ENCODE measurements at regions not wholly inside any gene's neighbourhood (a gene's known extent, or its start where the extent isn't known, plus 50 kb on each side); places are given as distances from the start of the nearest gene placed in this dataset.
"Not testable (repeated sequence)": the region's sequence is repeated elsewhere in the genome, so short reads cannot be mapped to it uniquely, and the experiment has no call there.

DNA sequence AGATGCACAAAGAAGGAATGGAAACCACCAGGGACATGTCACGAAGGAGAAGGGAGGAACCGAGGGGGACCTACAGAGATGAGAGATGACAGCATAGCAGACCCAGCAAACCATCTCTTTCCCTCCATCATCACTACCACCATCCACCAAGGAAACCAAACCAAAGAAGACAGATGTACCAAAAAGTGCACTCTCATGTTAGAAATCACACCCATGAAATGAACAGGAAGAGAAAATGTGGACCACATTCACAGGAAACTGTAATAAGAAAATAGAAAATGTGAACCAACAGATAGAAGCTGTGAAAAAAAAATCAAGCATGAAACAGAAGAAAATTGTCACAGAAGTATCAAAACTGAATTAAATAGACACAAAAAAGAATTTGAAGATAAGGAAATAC, 672.7 kb downstream of the QKI start:
- Histone ChIP-seq H3K27ac (no peak overlapping the region), H3K9me3 (no peaks in the 10 kb centered on the region), H3K4me3 (no peak overlapping the region), H3K27me3 (no peaks in the 10 kb centered on the region), H3K4me1 (no peaks in the 10 kb centered on the region), H3K36me3 (no peaks in the 10 kb centered on the region)
- TF ChIP-seq EP300 (IDR thresholded peaks at IDR 0.05) (no peak), POLR2AphosphoS5 (IDR thresholded peaks at IDR 0.05) (no peak), CTCF (IDR thresholded peaks at IDR 0.05) (no peak), POLR2A (IDR thresholded peaks at IDR 0.05) (no peak)
- no peak for ATAC-seq
- 83 to 94% methylated on average over 2 of the region's 2 CpGs for WGBS, 2 donors (ENCODE audit: low coverage in 1 of 2)

- H3K36me3 ChIP-seq = no peaks in the 10 kb centered on the region
- H3K27me3 ChIP-seq = no peaks in the 10 kb centered on the region
- 68 to 89% methylated on average over 4 to 12 of the region's 25 CpGs for WGBS, 2 donors (ENCODE audit: low coverage in 1 of 2)
- H3K27ac ChIP-seq = peak overlapping the region in 3 of 4 donors; percentile 34 to 62 (median 59)
- no peak for ATAC-seq
- TF ChIP-seq CTCF (IDR thresholded peaks at IDR 0.05) (no peak), POLR2AphosphoS5 (IDR thresholded peaks at IDR 0.05) (no peak), POLR2A (IDR thresholded peaks at IDR 0.05) (no peak), EP300 (IDR thresholded peaks at IDR 0.05) (no peak)
- no peaks in the 10 kb centered on the region for H3K9me3 ChIP-seq
- H3K4me3 ChIP-seq = peak overlapping the region in 1 of 2 donors; percentile 21
- no peaks in the 10 kb centered on the region for H3K4me1 ChIP-seq
Observed at GRCh38 chr6:164086076-164086887, 671.8 kb downstream of the QKI start.

DNA sequence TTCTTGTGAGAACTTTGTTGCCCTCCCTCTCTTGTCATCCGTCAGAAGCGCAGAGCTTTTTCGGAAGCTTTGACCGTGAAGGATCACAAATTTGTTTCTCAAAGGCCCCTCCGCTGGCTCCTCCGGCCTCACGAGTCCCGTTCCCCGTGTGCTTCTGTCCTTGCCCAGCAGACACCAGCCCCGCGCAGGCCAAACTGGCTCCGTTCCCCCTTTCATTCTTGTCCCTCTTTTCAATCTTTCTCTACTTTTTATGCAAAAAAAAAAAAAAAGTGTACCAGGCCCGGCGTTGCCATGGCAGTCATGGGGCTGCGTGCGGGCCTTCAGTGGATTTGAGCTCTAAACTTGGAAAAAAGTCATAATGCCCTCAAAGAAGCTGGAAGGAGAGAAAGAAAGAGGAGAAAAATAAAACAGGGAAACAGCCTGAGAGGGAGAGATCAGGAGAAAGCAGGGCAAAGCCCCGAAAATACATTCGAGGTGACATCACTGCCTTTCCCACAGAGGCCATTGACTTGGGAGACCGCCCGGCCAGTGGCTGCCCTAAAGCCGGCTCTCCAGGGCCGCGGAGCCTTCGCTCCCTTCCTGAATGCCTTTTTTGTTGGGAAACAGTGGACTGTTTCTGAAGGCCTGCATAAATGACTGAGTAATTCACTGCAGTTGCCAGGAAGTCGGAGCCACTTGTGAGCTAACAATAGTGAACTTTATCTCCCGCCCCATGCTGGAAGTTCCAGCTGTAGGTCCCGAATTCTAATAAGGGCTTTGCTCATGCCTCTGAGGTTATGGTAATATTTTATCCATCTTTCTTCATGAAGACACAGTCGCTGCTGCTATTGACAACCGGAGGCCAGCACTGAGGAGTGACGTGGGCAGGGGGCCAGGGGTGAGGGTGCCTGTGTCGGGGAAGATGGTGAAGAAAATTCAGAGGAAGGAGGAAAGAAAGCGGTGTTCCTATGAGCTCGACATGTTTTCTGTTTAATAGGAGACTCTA, 670.9 kb downstream of the QKI start:
- 76 to 79% methylated on average over 13 to 30 of the region's 33 CpGs for WGBS, 2 donors (ENCODE audit: low coverage in 1 of 2)
- Histone ChIP-seq H3K4me1 (no peaks in the 10 kb centered on the region), H3K27me3 (peaks cover 2% of the 10 kb centered on the region), H3K9me3 (no peaks in the 10 kb centered on the region), H3K36me3 (no peaks in the 10 kb centered on the region), H3K27ac (peak overlapping the region in 3 of 4 donors; percentile 49 to 62 (median 59)), H3K4me3 (peak overlapping the region in 1 of 2 donors; percentile 21)
- peak; percentile 87 for ATAC-seq
- TF ChIP-seq POLR2AphosphoS5 (IDR thresholded peaks at IDR 0.05) = peak; percentile 13
- no peak for TF ChIP-seq POLR2A (IDR thresholded peaks at IDR 0.05)

- no peaks in the 10 kb centered on the region for H3K9me3 ChIP-seq
- ATAC-seq = no peak
- H3K4me1 ChIP-seq = no peaks in the 10 kb centered on the region
- peaks cover 4% of the 10 kb centered on the region for H3K27me3 ChIP-seq
- TF ChIP-seq POLR2A (IDR thresholded peaks at IDR 0.05) (no peak), POLR2AphosphoS5 (IDR thresholded peaks at IDR 0.05) (no peak), EP300 (IDR thresholded peaks at IDR 0.05) (no peak), CTCF (IDR thresholded peaks at IDR 0.05) (no peak)
- no peak overlapping the region for H3K27ac ChIP-seq
- no peak overlapping the region for H3K4me3 ChIP-seq
- no peaks in the 10 kb centered on the region for H3K36me3 ChIP-seq
- 75 to 100% methylated on average over 1 to 2 of the region's 6 CpGs for WGBS, 2 donors (ENCODE audit: low coverage in 1 of 2)
Observed at GRCh38 chr6:164079275-164079600, 664.7 kb downstream of the QKI start.

DNA sequence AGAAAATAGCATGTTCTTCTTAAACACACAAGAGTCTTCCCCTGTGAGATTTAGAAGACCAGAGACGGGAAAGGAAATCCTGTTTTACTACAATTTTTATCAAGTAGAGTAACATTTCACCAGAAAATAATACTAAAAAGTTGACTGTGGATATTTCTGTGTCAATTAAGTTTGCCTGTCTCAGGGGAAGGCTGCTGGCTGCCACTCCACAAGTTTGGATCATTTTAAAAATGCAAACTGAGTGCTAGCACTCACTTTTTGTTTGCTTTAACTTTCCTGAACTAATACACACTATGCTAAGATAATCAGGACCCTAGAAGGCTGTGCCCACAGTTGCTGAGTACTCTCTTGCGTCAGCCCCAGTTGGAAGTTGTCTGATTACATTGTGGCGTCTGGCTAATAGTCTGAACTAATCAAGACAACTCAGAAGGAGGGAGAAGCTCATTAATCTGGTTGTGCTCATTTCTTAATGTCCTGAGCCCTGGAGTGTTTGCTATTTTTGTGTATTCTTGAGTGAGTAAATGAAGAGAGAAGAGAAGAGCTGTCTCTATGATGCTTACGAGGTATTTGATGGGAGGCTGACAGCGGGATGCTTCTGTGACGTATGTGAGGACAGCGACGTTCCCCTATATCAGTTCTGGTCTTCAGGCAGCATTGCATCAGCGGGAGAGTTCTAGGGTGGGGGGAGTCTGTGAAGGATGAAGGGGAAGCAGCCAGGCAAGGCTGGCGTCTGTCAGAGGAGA, 664.2 kb downstream of the QKI start:
- H3K9me3 ChIP-seq = no peaks in the 10 kb centered on the region
- TF ChIP-seq EP300 (IDR thresholded peaks at IDR 0.05) (no peak), POLR2AphosphoS5 (IDR thresholded peaks at IDR 0.05) (no peak), CTCF (IDR thresholded peaks at IDR 0.05) (no peak), POLR2A (IDR thresholded peaks at IDR 0.05) (no peak)
- no peak overlapping the region for H3K4me3 ChIP-seq
- no peaks in the 10 kb centered on the region for H3K36me3 ChIP-seq
- ATAC-seq = no peak
- H3K27ac ChIP-seq = no peak overlapping the region
- H3K27me3 ChIP-seq = peaks cover 4% of the 10 kb centered on the region
- H3K4me1 ChIP-seq = no peaks in the 10 kb centered on the region
- 61 to 73% methylated on average over 5 to 10 of the region's 10 CpGs for WGBS, 2 donors (ENCODE audit: low coverage in 1 of 2)

DNA sequence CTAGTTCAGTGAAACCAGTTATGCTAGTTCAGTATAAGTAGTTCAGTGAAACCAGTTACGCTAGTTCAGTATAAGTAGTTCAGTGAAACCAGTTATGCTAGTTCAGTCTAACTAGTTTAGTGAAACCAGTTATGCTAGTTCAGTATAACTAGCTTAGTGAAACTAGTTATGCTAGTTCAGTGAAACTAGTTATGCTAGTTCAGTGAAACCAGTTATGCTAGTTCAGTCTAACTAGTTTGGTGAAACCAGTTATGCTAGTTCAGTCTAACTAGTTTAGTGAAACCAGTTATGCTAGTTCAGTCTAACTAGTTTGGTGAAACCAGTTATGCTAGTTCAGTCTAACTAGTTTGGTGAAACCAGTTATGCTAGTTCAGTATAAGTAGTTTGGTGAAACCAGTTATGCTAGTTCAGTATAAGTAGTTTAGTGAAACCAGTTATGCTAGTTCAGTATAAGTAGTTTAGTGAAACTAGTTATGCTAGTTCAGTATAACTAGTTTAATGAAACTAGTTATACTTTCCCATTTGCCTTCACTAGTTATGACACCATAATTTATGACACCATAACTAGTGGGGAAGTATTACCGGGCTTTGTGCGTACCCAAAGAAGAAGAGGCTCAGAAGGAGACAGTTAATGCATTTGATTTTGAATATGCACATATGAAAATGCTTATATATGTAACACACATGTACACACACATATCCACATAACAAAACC, 662.5 kb downstream of the QKI start:
- not testable (repeated sequence) for H3K36me3 ChIP-seq, H3K9me3 ChIP-seq, H3K4me1 ChIP-seq, H3K27ac ChIP-seq, H3K27me3 ChIP-seq, H3K4me3 ChIP-seq, ATAC-seq
- WGBS, 2 donors (ENCODE audit: low coverage in 1 of 2) = 79 to 100% methylated on average over 2 to 3 of the region's 3 CpGs
